Neuronal stem cell (in vitro differentiated cells): ENCODE measurements at regions not wholly inside any gene's neighbourhood (a gene's known extent, or its start where the extent isn't known, plus 50 kb on each side); places are given as distances from the start of the nearest gene placed in this dataset.

ENCODE experiments used
- DNase-seq: peaks from one replicate; pipeline ENCODE4 v3.0.0-alpha.2; 2013; ENCODE audit warnings: low spot score
- H2AFZ ChIP-seq: one replicate; pipeline ENCODE4 v1.6.1; 2013; ENCODE audit warnings: mild to moderate bottlenecking, low read length, inconsistent platforms
- H2AK5ac ChIP-seq: 2 replicates; pipeline ENCODE4 v1.6.1; 2013; ENCODE audit warnings: low read depth, mild to moderate bottlenecking, inconsistent platforms, low read length, moderate library complexity, mixed read lengths
- H2BK120ac ChIP-seq: 2 replicates; pipeline ENCODE4 v1.6.1; 2013; ENCODE audit warnings: low read depth, mild to moderate bottlenecking, inconsistent platforms, low read length, moderate library complexity, mixed read lengths
- H2BK12ac ChIP-seq: one replicate; pipeline ENCODE4 v1.6.1; 2013; ENCODE audit warnings: low read length, inconsistent platforms
- H2BK15ac ChIP-seq: 2 replicates; pipeline ENCODE4 v1.6.1; 2013; ENCODE audit warnings: mild to moderate bottlenecking, low read length, inconsistent platforms, mixed read lengths
- H2BK5ac ChIP-seq: one replicate; pipeline ENCODE4 v1.6.1; 2013; ENCODE audit warnings: inconsistent platforms, mild to moderate bottlenecking, low read length, moderate library complexity
- H3K14ac ChIP-seq: one replicate; pipeline ENCODE4 v1.6.1; 2013; ENCODE audit warnings: low read length, inconsistent platforms
- H3K18ac ChIP-seq: 2 replicates; pipeline ENCODE4 v1.6.1; 2013; ENCODE audit warnings: low read length, inconsistent platforms
- H3K23ac ChIP-seq: 2 replicates; pipeline ENCODE4 v1.6.1; 2013; ENCODE audit warnings: low read depth, mild to moderate bottlenecking, mixed read lengths, low read length, inconsistent platforms; ENCODE audit not compliant: poor library complexity
- H3K27ac ChIP-seq: replicated peaks from 3 replicates; pipeline ENCODE4 v1.5.1; 2013; ENCODE audit warnings: low read length, inconsistent platforms
- H3K27me3 ChIP-seq, 3 experiments: 2 replicates each; pipeline ENCODE4 v1.6.1; 2013; ENCODE audit warnings: low read length in 3 of 3, mild to moderate bottlenecking in 2 of 3, inconsistent platforms in 1 of 3, low read depth in 1 of 3, mixed read lengths in 1 of 3, moderate library complexity in 1 of 3; ENCODE audit not compliant: control insufficient read depth in 3 of 3, insufficient read depth in 3 of 3
- H3K36me3 ChIP-seq, 2 donors: replicated peaks in 1 of 2; 2 replicates each; pipeline ENCODE4 v1.6.1; 2013; ENCODE audit warnings: low read length in 2 of 2; ENCODE audit not compliant: control insufficient read depth in 2 of 2, insufficient read depth in 2 of 2
- H3K4ac ChIP-seq: 2 replicates; pipeline ENCODE4 v1.6.1; 2013; ENCODE audit warnings: inconsistent platforms, mild to moderate bottlenecking, low read length, moderate library complexity
- H3K4me1 ChIP-seq, 2 donors: 1 replicate in 1 of 2; 2 replicates in 1 of 2; pipeline ENCODE4 v1.6.1; 2013; ENCODE audit warnings: low read length in 2 of 2, low read depth in 1 of 2; ENCODE audit not compliant: control insufficient read depth in 2 of 2, insufficient read depth in 1 of 2
- H3K4me2 ChIP-seq: one replicate; pipeline ENCODE4 v1.6.1; 2013; ENCODE audit warnings: mild to moderate bottlenecking, low read length, inconsistent platforms; ENCODE audit not compliant: insufficient read depth, poor library complexity, severe bottlenecking
- H3K4me3 ChIP-seq, 2 donors: 2 replicates each; pipeline ENCODE4 v1.5.1; 2013; ENCODE audit warnings: low read length in 2 of 2, mild to moderate bottlenecking in 2 of 2, inconsistent platforms in 1 of 2, moderate library complexity in 1 of 2
- H3K79me1 ChIP-seq: one replicate; pipeline ENCODE4 v1.6.1; 2013; ENCODE audit warnings: low read depth, mild to moderate bottlenecking, inconsistent platforms, low read length, moderate library complexity
- H3K9ac ChIP-seq: one replicate; pipeline ENCODE4 v1.6.1; 2013; ENCODE audit warnings: mild to moderate bottlenecking, low read depth, low read length, inconsistent platforms; ENCODE audit not compliant: poor library complexity
- H3K9me3 ChIP-seq, 2 donors: replicated peaks in 1 of 2; 2 replicates each; pipeline versions ENCODE3 to v1.6.1; 2013; ENCODE audit warnings: low read length in 2 of 2, mild to moderate bottlenecking in 2 of 2, inconsistent platforms in 1 of 2, low read depth in 1 of 2, mixed read lengths in 1 of 2, moderate library complexity in 1 of 2; ENCODE audit not compliant: control insufficient read depth in 2 of 2, insufficient read depth in 1 of 2
- H4K8ac ChIP-seq: one replicate; pipeline ENCODE4 v1.6.1; 2013; ENCODE audit warnings: low read depth, mild to moderate bottlenecking, inconsistent platforms, low read length, moderate library complexity
- H4K91ac ChIP-seq: one replicate; pipeline ENCODE4 v1.6.1; 2013; ENCODE audit warnings: low read length, low read depth, mild to moderate bottlenecking, inconsistent platforms; ENCODE audit not compliant: poor library complexity
- WGBS, 2 donors: extraction: QIAGEN DNeasy Blood & Tissue Kit; methylation state at CpG; one replicate each; pipeline ENCODE4 v1.1.7; 2013; ENCODE audit warnings: missing lambda C conversion rate in 2 of 2, mixed read lengths in 1 of 2; ENCODE audit not compliant: insufficient read length in 2 of 2, insufficient replicate concordance in 1 of 2; ENCODE audit errors: extremely low coverage in 2 of 2; 5-methylcytosine and 5-hydroxymethylcytosine counted together

DNA sequence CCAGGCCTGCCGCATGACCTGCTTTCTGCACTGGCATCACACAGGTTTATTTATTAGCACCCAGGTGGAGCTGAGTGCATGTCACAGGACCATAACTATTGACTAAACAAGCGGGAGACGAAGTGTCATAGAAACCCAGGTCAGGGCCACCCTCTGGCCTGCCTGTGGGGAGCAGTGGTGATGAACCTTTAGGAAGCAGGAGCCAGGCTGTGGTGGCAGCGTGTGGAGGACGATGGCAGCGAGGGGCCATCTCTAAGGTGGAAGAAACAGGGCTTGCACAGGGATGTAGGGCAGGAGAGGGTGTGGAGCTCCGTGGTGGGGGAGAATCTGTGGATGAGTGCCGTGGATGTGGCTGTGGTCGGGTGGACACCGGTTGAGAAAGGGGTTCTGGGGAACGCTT, 275.3 kb downstream of the TEX29 start:
- H3K9me3 ChIP-seq, result peaks cover 0 to 3% of the 10 kb centered on the region in 2 donors
- H3K23ac ChIP-seq, result peak overlapping the region; percentile 18
- peaks cover 9 to 18% of the 10 kb centered on the region in 2 donors for H3K4me1 ChIP-seq
- no peak for DNase-seq
- H4K91ac ChIP-seq, result no peak overlapping the region
- H2BK12ac ChIP-seq, result no peak overlapping the region
- WGBS, 2 donors, result no CpG with 5 or more reads among the region's 11 CpGs
- no peaks in the 10 kb centered on the region for H3K79me1 ChIP-seq
- no peaks in the 10 kb centered on the region for H3K36me3 ChIP-seq
- H3K27ac ChIP-seq, result no peak overlapping the region
- H2AFZ ChIP-seq, result no peak overlapping the region
- no peak overlapping the region for H2BK5ac ChIP-seq
- no peak overlapping the region for H3K9ac ChIP-seq
- H3K14ac ChIP-seq, result no peak overlapping the region
- H3K18ac ChIP-seq, result peak overlapping the region; percentile 11
- H2BK120ac ChIP-seq, result no peak overlapping the region
- no peak overlapping the region for H2BK15ac ChIP-seq
- peak overlapping the region; percentile 36 for H2AK5ac ChIP-seq
- no peak overlapping the region for H3K4ac ChIP-seq
- no peak overlapping the region for H4K8ac ChIP-seq
- H3K27me3 ChIP-seq, result no peaks in the 10 kb centered on the region
- no peak overlapping the region for H3K4me3 ChIP-seq
- no peak overlapping the region for H3K4me2 ChIP-seq

DNA sequence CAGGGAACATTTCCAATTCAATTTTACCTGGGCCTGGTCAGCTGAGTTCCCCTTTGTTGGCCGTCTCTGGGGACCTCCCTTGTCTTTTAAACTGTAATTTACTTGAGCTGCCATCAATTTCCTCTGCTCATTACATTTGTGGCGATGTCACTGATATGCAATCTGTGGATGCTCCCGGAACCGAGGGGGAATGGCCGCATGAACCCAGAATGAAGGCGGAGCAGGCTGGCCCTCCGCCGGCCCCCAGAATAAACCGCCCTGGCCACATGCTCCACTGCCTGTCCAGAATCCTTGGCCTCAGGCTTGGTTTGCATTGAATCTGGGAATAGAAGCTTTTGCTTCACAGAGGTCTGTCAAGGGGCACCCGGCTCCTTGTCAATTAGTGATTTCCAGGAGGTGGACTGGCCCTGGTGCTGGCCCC, 276.8 kb downstream of the TEX29 start:
- no CpG with 5 or more reads among the region's 10 CpGs for WGBS, 2 donors
- no peak overlapping the region for H2BK15ac ChIP-seq
- no peak overlapping the region for H3K23ac ChIP-seq
- H3K79me1 ChIP-seq, result no peaks in the 10 kb centered on the region
- no peak overlapping the region for H2BK120ac ChIP-seq
- no peak overlapping the region for H3K4me2 ChIP-seq
- no peak overlapping the region for H3K4ac ChIP-seq
- no peak overlapping the region for H2BK5ac ChIP-seq
- no peak overlapping the region for H3K14ac ChIP-seq
- H3K27me3 ChIP-seq, result no peaks in the 10 kb centered on the region
- no peak overlapping the region for H4K8ac ChIP-seq
- no peak overlapping the region for H2BK12ac ChIP-seq
- H3K27ac ChIP-seq, result no peak overlapping the region
- H2AK5ac ChIP-seq, result no peak overlapping the region
- DNase-seq, result no peak
- peaks cover 0 to 3% of the 10 kb centered on the region in 2 donors for H3K9me3 ChIP-seq
- H3K9ac ChIP-seq, result no peak overlapping the region
- H3K36me3 ChIP-seq, result no peaks in the 10 kb centered on the region
- H3K18ac ChIP-seq, result no peak overlapping the region
- peak overlapping the region; percentile 67 for H2AFZ ChIP-seq
- no peak overlapping the region for H3K4me3 ChIP-seq
- H3K4me1 ChIP-seq, result peaks cover 9 to 18% of the 10 kb centered on the region in 2 donors
- no peak overlapping the region for H4K91ac ChIP-seq

DNA sequence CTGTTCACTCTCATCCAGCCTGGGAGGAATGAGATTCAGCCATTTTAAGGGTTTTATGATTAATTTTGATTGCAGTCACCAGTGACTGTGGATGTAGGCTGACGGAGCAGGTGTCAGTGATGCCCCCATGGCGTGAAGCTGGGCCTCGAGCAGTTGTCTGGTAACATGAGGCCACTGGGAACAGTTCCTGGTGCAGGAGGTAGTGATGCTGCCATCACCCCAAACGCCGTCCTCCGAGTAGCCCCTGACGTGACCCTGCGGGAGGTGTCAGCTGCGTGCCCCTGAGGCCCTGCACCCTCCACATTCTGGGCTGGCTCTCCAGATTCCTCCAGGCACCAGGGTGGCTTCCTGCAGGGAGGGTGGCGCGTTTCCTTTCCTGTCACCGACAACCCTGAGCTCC, 277.2 kb downstream of the TEX29 start:
- Histone ChIP-seq H2BK15ac (peak overlapping the region; percentile 51), H3K9ac (no peak overlapping the region), H2BK120ac (no peak overlapping the region), H3K4me1 (peaks cover 9 to 18% of the 10 kb centered on the region in 2 donors), H3K27ac (no peak overlapping the region), H3K4me2 (no peak overlapping the region), H3K27me3 (no peaks in the 10 kb centered on the region), H3K4ac (no peak overlapping the region), H2BK5ac (no peak overlapping the region), H4K8ac (peak overlapping the region; percentile 92), H4K91ac (no peak overlapping the region), H3K18ac (peak overlapping the region; percentile 56), H3K79me1 (no peaks in the 10 kb centered on the region), H2AFZ (peak overlapping the region; percentile 67), H3K4me3 (no peak overlapping the region), H2BK12ac (peak overlapping the region; percentile 50), H3K9me3 (peaks cover 2 to 3% of the 10 kb centered on the region in 2 donors), H2AK5ac (no peak overlapping the region), H3K14ac (peak overlapping the region; percentile 77), H3K23ac (no peak overlapping the region), H3K36me3 (no peaks in the 10 kb centered on the region)
- no peak for DNase-seq
- no CpG with 5 or more reads among the region's 12 CpGs for WGBS, 2 donors

DNA sequence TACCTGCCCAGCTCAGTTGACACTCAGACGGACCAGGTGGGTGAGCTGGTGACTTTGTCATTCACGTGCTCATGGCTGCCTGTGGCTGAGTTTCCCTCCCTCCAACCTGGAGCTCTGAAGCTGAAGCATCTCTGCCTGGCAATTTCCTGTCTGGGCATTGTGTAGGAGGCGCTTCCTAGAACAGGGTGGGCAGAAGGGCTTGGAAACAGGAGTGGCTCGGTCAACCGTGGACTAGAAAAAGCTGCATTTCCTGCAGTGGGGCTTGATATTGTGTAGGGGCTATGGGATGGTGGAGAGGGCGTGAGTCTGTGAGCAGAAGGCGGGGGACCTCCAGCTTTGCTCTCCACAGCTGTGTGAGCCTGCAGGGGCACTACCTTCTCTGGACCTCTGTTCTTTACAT, 278.3 kb downstream of the TEX29 start:
- H3K27ac ChIP-seq, result no peak overlapping the region
- H3K4me3 ChIP-seq, result no peak overlapping the region
- H3K36me3 ChIP-seq, result no peaks in the 10 kb centered on the region
- no peak overlapping the region for H3K23ac ChIP-seq
- no peak overlapping the region for H2BK15ac ChIP-seq
- H3K14ac ChIP-seq, result no peak overlapping the region
- no peaks in the 10 kb centered on the region for H3K27me3 ChIP-seq
- H3K18ac ChIP-seq, result no peak overlapping the region
- H3K79me1 ChIP-seq, result peaks cover 2% of the 10 kb centered on the region
- H3K4me1 ChIP-seq, result peaks cover 9 to 18% of the 10 kb centered on the region in 2 donors
- H3K4ac ChIP-seq, result no peak overlapping the region
- no peak overlapping the region for H2AK5ac ChIP-seq
- H4K91ac ChIP-seq, result no peak overlapping the region
- no peak overlapping the region for H4K8ac ChIP-seq
- H3K9ac ChIP-seq, result no peak overlapping the region
- no peak overlapping the region for H2BK120ac ChIP-seq
- no peak overlapping the region for H2BK12ac ChIP-seq
- no CpG with 5 or more reads among the region's 7 CpGs for WGBS, 2 donors
- no peak overlapping the region for H3K4me2 ChIP-seq
- H2BK5ac ChIP-seq, result no peak overlapping the region
- DNase-seq, result no peak
- peaks cover 2 to 3% of the 10 kb centered on the region in 2 donors for H3K9me3 ChIP-seq
- no peak overlapping the region for H2AFZ ChIP-seq
